Erythroblast (primary cell): ENCODE measurements at regions not wholly inside any gene's neighbourhood (a gene's known extent, or its start where the extent isn't known, plus 50 kb on each side); places are given as distances from the start of the nearest gene placed in this dataset.

ENCODE experiments used
- GATA1 ChIP-seq: IDR thresholded peaks from 2 replicates; pipeline ENCODE4 v1.6.1; 2011; ENCODE audit warnings: low read depth, mild to moderate bottlenecking, control low read depth, low read length, moderate library complexity
- POLR2A ChIP-seq: IDR thresholded peaks from 2 replicates; pipeline ENCODE4 v1.6.1; 2011; ENCODE audit warnings: mild to moderate bottlenecking, low read length

DNA sequence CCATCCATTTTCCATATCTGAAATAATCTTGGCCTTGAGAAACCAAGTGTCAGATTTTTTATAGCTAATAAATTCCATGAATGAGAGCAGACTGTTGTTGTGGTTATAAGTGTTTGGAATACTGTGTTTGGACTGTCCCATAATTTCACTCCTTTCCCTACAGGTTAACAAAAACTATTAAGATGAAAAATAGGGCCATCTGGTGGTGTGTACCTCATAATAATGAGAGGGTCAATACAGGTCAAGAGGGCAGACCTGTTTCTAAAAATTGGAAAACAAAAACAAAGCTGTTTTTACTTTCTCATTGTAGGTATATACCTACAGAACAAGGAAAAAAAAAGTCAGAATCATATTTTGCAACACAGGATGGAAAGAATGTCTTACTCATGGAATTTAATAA, 553.8 kb upstream of the SGO1 start:
- TF ChIP-seq POLR2A, result no peak
- no peak for TF ChIP-seq GATA1
